Stimulated activated CD8-positive, alpha-beta memory T cell treated with anti-CD3 and anti-CD28 coated beads, Interleukin-2, amount 100 ng/mL, for 48 hours (primary cell): ENCODE measurements at regions not wholly inside any gene's neighbourhood (a gene's known extent, or its start where the extent isn't known, plus 50 kb on each side); places are given as distances from the start of the nearest gene placed in this dataset.
A peak's percentile ranks its signal among the peaks of the same experiment; 100 is the strongest.
"Not testable (repeated sequence)": the region's sequence is repeated elsewhere in the genome, so short reads cannot be mapped to it uniquely, and the experiment has no call there.

Source experiments
- DNase-seq, 2 donors: peaks; one replicate each; pipeline ENCODE4 v3.0.0-alpha.2; 2020; ENCODE audit warnings: low read depth in 2 of 2

- peak in 1 of 2 donors; percentile 1 for DNase-seq
Observed at GRCh38 chr10:4902571-4903011, 60.6 kb upstream of the AKR1C1 start.

GRCh38 chr10:4903126-4903525 is 60.1 kb upstream of the AKR1C1 start:
- DNase-seq = not testable (repeated sequence)

- DNase-seq = not testable (repeated sequence)
Observed at GRCh38 chr10:4903675-4904074, 59.5 kb upstream of the AKR1C1 start.

GRCh38 chr10:4909118-4909517 is 54.1 kb upstream of the AKR1C1 start:
- no peak for DNase-seq
